ENCODE measurements at regions not wholly inside any gene's neighbourhood (a gene's known extent, or its start where the extent isn't known, plus 50 kb on each side); places are given as distances from the start of the nearest gene placed in this dataset.

- TF ChIP-seq CTCF (IDR thresholded peaks at IDR 0.05): no peak
- no peak for TF ChIP-seq POLR2A (IDR thresholded peaks at IDR 0.05)
- no peak for TF ChIP-seq EP300 (IDR thresholded peaks at IDR 0.05)
- no peak for TF ChIP-seq POLR2AphosphoS5 (IDR thresholded peaks at IDR 0.05)
Measured at GRCh38 chr6:4399656-4400055, 264.3 kb upstream of the ECI2 start.

Measured in stomach (tissue), 4 donors.